ENCODE measurements at regions not wholly inside any gene's neighbourhood (a gene's known extent, or its start where the extent isn't known, plus 50 kb on each side); places are given as distances from the start of the nearest gene placed in this dataset.
"Not testable (repeated sequence)": the region's sequence is repeated elsewhere in the genome, so short reads cannot be mapped to it uniquely, and the experiment has no call there.

DNA sequence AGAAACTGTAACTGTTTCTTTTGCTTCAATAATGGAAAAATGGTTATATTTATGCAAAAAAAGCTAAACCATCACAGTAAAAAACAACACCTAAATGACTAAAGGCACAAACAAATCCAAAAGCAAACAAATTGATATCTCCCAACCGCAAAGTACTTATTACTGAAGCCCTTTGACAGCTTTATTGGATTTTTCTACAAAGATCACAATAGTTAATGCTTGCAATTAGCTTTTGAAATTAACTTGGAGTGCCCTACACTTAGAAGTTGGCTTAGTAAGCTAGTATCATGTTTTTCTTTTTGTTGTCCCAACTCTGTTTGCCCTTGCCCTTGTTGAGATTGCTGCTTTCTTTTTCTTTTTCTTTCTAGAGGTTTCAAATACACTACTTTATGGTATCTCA, 257.5 kb downstream of the INHBA start:
- Histone ChIP-seq H3K27ac (no peak overlapping the region), H3K9me3 (no peaks in the 10 kb centered on the region), H3K27me3 (no peaks in the 10 kb centered on the region), H3K4me1 (ENCODE audit: control insufficient read depth in 1 of 2, insufficient read depth in 1 of 2, low read depth in 1 of 2, low read length in 1 of 2) (peaks cover 4 to 7% of the 10 kb centered on the region in 2 experiments), H3K36me3 (no peaks in the 10 kb centered on the region), H3K4me3 (ENCODE audit: low read depth in 1 of 2, low read length in 1 of 2) (no peak overlapping the region)
- TF ChIP-seq, protein P1, sequence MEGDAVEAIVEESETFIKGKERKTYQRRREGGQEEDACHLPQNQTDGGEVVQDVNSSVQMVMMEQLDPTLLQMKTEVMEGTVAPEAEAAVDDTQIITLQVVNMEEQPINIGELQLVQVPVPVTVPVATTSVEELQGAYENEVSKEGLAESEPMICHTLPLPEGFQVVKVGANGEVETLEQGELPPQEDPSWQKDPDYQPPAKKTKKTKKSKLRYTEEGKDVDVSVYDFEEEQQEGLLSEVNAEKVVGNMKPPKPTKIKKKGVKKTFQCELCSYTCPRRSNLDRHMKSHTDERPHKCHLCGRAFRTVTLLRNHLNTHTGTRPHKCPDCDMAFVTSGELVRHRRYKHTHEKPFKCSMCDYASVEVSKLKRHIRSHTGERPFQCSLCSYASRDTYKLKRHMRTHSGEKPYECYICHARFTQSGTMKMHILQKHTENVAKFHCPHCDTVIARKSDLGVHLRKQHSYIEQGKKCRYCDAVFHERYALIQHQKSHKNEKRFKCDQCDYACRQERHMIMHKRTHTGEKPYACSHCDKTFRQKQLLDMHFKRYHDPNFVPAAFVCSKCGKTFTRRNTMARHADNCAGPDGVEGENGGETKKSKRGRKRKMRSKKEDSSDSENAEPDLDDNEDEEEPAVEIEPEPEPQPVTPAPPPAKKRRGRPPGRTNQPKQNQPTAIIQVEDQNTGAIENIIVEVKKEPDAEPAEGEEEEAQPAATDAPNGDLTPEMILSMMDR (IDR thresholded peaks at IDR 0.05) = no peak

DNA sequence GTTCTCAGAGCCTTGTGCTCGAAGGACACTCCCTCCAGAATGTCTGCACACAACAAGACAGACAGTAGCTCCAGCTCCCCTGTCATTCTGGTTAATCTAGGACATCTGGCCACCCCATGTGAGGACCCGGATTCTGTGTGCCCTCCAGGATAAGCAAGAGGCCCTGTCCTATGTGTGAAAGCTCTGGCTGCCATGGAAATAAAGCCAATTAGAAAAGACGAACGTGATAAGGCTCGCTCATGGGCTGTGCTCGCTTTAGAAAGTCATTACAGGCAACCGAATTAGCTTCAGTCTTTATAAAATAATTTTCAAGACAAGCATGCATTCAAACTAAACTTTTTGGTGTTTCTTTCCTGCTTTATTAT, 263.4 kb downstream of the INHBA start:
- no peak overlapping the region for H3K4me3 ChIP-seq (ENCODE audit: low read depth in 1 of 2, low read length in 1 of 2)
- no peaks in the 10 kb centered on the region for H3K9me3 ChIP-seq
- peaks cover 4 to 5% of the 10 kb centered on the region in 2 experiments for H3K4me1 ChIP-seq (ENCODE audit: control insufficient read depth in 1 of 2, insufficient read depth in 1 of 2, low read depth in 1 of 2, low read length in 1 of 2)
- no peaks in the 10 kb centered on the region for H3K36me3 ChIP-seq
- no peak overlapping the region for H3K27ac ChIP-seq
- no peaks in the 10 kb centered on the region for H3K27me3 ChIP-seq
- TF ChIP-seq, protein P1 (IDR thresholded peaks at IDR 0.05) = no peak

DNA sequence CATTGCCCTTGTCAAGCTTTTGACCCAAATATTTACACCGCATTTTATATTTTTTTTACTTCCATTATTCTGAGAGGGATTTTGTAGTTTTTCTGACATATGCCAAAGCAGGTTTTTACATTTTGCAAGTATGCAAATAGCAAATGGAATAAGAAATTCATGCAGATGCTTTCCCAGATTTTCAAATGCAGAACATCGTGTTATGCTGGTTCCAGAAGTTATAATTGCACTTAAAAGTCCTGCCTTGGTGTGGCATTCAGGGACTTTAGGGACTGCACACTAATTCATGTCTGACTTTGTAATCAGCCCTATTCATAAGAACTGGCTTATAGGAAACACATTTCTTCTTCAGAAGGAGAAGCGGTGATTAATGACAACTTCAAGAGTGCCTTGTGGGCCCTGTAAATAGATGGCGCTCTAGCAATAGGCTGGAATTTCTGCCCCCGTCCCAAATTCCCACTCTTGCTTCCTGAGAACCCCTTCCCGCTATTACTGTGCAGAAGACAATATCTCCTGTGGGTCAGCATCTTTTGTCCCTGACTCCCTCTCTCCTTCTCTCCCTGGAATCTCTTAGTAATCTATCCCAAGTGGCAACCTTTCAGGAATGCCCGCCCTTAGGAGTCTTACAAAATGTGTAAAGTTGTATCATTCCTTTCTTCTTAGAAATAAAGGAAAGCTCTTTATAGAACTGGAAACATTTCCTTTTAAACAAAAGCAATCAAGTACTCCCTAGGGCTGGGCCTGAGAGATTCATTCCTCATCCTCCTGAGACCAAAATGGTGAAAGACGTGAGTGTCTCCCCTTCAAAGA, 264.0 kb downstream of the INHBA start:
- H3K27me3 ChIP-seq = no peaks in the 10 kb centered on the region
- no peaks in the 10 kb centered on the region for H3K9me3 ChIP-seq
- TF ChIP-seq, protein P1 (IDR thresholded peaks at IDR 0.05) = no peak
- no peak overlapping the region for H3K27ac ChIP-seq
- H3K4me3 ChIP-seq (ENCODE audit: low read depth in 1 of 2, low read length in 1 of 2) = no peak overlapping the region
- no peaks in the 10 kb centered on the region for H3K4me1 ChIP-seq (ENCODE audit: control insufficient read depth in 1 of 2, insufficient read depth in 1 of 2, low read depth in 1 of 2, low read length in 1 of 2)
- no peaks in the 10 kb centered on the region for H3K36me3 ChIP-seq

DNA sequence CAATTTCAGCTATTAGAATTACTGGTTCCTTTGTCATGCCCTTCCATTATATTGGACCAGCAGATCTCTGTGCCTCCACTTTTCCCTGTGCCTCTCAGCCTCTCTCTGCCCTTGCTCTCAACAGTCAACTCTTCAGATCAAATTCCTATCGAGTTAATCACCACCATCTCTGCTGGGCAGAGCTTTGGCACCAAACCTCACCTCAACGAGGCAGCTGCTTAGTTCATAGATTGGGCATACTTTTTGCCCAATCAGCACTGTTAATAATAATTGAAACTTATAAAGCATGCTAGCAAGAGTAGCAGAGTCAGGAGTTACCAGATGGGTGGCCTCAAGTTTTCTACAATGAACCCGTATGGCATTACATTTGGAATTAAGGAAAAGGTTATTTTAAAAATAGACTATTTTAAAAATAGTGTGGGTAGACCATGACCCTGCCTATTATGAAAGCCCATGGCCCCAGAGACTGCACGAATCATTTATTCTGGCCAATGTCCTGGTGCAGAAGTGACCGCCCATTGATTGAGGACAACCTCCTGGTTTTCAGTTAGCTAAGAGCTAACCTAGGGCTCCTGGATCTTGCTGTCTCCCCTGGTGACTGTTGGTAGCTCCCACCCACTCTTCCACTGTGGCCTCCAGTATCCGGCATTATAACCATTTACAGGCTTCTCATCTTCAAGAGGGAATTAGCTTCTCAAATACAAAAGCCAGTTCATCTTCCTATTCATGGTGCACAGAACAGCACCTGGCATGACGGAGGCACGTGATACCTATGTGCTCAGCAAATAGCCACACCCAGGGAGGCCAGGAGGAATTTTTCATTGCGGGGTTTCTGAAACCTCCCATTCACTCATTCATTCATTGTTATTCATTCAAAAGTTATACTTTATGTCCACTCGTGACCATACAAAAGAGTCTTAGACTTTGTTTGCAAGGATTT, 265.4 kb downstream of the INHBA start:
- H3K36me3 ChIP-seq = no peaks in the 10 kb centered on the region
- no peaks in the 10 kb centered on the region for H3K4me1 ChIP-seq (ENCODE audit: control insufficient read depth in 1 of 2, insufficient read depth in 1 of 2, low read depth in 1 of 2, low read length in 1 of 2)
- TF ChIP-seq, protein P1 (IDR thresholded peaks at IDR 0.05) = no peak
- H3K27ac ChIP-seq = no peak overlapping the region
- H3K4me3 ChIP-seq (ENCODE audit: low read depth in 1 of 2, low read length in 1 of 2) = no peak overlapping the region
- H3K9me3 ChIP-seq = no peaks in the 10 kb centered on the region
- H3K27me3 ChIP-seq = no peaks in the 10 kb centered on the region

DNA sequence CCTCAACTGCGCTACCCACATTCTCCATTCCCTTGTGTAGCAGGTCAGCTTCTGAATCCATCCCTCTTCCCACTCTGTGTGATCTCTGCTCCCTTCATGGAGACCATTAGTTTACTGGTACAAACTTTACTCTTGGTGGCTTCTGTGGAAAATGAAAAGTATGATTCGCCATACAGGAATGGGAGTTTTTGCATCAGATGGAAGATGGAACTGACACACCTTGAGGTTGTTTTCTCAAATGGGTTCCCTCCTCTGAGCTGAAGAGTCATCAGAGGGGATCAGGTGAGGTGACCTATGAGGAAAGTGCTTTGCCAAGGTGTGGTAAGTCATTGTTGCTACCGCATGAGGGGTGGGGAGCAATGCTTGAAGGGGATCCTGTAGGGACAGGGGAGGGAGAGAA, 266.8 kb downstream of the INHBA start:
- Histone ChIP-seq H3K4me1 (ENCODE audit: control insufficient read depth in 1 of 2, insufficient read depth in 1 of 2, low read depth in 1 of 2, low read length in 1 of 2) (no peaks in the 10 kb centered on the region), H3K9me3 (no peaks in the 10 kb centered on the region), H3K27me3 (no peaks in the 10 kb centered on the region), H3K4me3 (ENCODE audit: low read depth in 1 of 2, low read length in 1 of 2) (no peak overlapping the region), H3K27ac (no peak overlapping the region), H3K36me3 (no peaks in the 10 kb centered on the region)
- TF ChIP-seq, protein P1 (IDR thresholded peaks at IDR 0.05) = no peak

DNA sequence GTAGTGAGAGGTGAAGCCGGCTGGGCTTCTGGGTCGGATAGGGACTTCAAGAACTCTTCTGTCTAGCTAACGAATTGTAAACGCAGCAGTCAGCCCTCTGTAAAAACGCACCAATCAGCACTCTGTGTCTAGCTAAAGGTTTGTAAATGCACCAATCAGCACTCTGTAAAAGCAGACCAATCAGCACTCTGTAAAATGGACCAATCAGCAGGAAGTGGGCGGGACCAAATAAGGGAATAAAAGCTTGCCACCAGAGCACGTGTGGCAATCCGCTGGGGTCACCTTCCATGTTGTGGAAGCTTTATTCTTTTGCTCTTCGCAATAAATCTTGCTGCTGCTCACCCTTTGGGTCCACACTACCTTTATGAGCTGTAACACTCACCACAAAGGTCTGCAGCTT, 267.9 kb downstream of the INHBA start:
- H3K27me3 ChIP-seq; H3K4me1 ChIP-seq (ENCODE audit: control insufficient read depth in 1 of 2, insufficient read depth in 1 of 2, low read depth in 1 of 2, low read length in 1 of 2); H3K27ac ChIP-seq; H3K9me3 ChIP-seq; H3K36me3 ChIP-seq; H3K4me3 ChIP-seq (ENCODE audit: low read depth in 1 of 2, low read length in 1 of 2): not testable (repeated sequence)
